ENCODE measurements at regions not wholly inside any gene's neighbourhood (a gene's known extent, or its start where the extent isn't known, plus 50 kb on each side); places are given as distances from the start of the nearest gene placed in this dataset.

DNA sequence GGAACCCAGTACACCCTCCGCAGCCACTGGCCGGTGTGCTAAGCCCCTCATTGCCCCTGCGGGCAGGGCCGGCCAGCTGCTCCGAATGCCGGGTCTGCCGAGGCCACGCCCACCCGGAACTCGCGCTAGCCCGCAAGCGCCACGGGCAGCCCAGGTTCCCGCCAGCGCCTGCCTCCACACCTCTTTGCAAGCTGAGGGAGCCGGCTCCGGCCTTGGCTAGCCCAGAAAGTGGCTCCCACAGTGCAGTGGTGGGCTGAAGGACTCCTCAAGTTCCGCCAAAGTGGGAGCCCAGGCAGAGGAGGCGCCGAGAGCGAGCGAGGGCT, 81.4 kb upstream of the BCHE start:
- TF ChIP-seq POLR2AphosphoS5 (IDR thresholded peaks at IDR 0.05; ENCODE audit: low read depth, low read length) = no peak
- TF ChIP-seq POLR2A (IDR thresholded peaks at IDR 0.05; ENCODE audit: low read depth, low read length) = no peak
- TF ChIP-seq TAF1 (IDR thresholded peaks at IDR 0.05; ENCODE audit: borderline replicate concordance, low read depth, low read length) = no peak

Data from GM12892 (cell line).